IPS DF 4.7 (cell line): ENCODE measurements at regions not wholly inside any gene's neighbourhood (a gene's known extent, or its start where the extent isn't known, plus 50 kb on each side); places are given as distances from the start of the nearest gene placed in this dataset.
"Not testable (repeated sequence)": the region's sequence is repeated elsewhere in the genome, so short reads cannot be mapped to it uniquely, and the experiment has no call there.

Experiments used
- DNase-seq: peaks from one replicate; pipeline ENCODE4 v3.0.0-alpha.2; 2013; ENCODE audit warnings: low spot score; ENCODE audit errors: extremely low read depth

DNA sequence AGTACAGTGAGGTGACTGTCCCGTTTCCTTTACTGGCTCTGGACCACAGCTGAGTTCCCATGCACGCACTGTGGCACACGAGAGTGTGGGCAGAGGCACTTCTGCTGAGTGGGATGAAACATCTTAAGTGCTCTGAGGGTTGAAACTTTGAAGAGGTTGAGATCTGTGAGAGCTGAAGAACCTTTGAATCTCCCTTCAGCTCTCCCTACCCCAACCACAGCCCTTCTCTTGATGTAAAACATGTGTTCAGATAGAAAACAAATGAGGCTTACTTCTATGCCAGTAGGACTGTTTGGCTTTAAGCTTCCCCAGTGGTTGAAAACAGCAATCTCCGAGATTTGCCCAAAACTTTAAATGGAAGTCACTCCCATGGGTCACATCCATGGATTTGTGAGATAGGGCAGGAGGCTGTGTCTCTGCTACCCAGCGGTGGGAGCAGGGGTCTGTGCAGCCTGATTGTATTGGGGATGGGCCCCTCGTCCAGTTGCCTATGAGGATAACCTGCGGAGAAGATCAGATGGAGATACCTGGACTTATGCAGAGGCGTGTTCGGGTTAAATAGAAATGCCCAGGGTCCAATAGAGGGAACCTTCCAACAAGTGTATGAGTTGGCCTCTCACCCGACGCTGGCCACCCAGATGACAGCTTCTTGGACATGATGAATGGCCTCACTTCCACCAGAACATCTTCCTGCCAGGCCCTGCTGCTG lies 178.0 kb upstream of the PLGLB2 start:
- not testable (repeated sequence) for DNase-seq

DNA sequence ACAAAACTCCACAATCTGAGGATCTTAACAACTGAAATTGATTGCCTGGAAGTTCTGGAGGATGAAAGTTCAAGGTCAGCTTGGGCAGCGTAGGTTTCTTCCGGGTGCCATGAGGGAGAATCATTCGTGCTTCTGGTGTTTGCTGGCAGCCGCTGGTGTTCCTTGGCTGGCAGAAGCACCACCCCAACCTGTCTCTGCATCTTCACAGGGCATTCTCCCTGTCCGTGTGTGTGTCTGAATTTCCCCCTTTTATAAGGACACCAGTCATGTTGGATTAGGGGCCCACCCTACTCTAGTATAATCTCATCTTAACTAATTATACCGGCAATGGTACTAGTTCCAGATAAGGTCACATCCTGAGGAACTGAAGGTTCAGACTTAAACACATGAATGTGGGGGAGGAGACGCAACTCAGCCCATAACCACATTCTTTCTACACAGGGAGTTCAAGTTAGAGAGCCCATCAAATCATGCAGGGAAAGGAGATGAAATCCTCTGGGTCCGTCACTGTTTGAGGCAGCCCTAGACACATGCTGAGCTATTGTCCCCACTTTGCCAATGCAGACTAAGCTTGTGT lies 175.9 kb upstream of the PLGLB2 start:
- DNase-seq, result not testable (repeated sequence)

DNA sequence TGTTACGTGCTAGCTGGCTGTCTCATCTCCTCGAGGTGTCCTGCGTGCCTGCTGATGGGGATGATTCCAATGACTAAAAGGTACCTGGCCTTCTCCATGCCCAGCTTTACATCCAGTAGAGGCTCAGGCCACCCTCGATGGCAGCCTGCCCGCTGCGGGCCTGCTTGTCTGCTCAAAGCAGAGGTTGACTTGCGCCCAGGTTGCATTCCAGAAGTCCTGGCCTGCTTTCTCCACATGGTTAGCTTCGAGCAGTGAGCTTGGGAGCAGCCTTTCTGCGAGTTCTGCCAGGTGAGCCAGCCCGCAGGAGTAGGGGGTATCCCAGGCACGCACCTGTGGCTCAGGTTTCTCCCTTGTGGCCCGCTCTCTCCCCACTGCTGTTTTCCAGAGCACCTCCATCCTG lies 175.0 kb upstream of the PLGLB2 start:
- DNase-seq, result not testable (repeated sequence)

DNA sequence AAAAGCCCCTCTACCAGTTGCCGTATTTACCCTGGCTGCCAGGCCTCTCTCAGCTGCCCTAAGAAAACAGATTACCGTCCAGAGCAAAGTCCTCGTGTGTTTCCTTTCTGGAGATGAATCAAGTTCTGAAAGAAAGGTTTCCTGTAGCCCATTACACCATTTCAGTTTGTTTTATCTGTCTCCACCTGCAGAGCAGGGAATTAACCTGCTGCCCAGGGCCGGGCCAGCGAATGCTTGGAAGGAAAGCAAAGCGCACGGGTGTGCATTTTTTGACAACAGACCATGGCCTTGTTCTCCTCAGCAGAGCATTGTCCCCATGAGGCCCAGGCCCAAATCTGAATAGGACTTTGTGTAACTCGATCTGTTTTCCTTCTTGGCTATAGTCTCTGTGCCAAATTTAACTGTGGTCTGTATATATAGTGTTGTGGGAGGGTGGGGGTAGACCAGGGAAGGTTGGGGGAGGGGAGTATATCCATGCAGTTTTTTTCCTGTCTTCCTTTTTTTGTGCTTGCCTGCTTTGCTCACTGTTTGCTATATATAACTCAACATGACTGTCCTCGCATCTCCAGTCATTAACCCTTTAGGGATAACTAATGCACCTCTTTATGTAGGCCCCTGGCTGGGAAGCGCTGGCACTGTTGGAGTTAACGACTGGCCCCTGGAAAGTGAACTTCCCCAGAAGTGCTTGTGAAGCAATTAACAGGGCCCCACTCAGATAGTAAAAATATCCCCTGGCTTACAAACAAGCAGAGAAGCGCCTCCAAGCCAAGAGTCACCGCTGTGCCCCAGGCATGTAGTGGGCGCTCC lies 174.3 kb upstream of the PLGLB2 start:
- DNase-seq, result not testable (repeated sequence)

DNA sequence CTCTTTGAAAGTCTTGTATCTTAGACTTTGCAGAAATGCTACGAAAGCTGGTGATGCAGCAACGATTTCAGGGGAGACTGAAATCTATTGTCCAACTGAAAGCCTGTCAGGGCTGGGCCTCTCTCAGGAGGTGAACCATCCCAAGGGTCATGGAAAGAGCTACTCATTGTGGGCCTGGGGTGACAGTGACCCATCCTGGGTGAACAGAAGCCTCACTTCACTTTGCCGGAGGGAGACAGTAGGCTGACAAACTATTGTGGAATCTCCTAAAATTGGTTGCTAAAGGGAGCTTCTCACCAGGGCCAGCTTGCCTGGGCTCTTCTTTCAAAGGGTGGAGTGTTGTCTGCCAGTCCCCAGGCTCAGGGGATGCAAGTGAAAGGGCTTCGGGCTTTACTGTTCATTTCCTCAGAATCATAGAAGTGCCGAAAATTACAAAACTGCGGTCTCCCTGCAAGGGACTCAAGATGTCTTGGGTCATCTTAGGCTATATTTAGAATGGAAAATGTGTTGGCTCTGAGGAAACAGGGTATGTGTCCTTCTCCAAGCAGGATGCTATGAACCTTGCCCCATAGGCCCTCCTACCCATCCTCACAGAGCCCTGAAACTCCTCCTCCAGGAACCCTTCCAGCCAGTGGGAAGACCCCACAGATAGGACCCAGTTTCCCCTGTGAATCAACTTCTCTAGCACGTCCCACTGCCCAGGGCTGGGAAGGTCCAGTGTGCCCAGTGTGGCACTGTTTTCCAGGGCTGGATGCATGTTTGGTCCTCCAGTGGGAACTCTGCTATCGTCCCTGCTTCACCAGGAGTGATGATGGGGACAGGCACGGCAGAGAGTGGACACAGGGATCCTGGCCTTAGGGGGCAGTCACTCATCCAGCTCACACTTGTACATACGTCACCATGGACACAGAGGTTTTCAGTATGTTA lies 173.4 kb upstream of the PLGLB2 start:
- DNase-seq, result not testable (repeated sequence)

DNA sequence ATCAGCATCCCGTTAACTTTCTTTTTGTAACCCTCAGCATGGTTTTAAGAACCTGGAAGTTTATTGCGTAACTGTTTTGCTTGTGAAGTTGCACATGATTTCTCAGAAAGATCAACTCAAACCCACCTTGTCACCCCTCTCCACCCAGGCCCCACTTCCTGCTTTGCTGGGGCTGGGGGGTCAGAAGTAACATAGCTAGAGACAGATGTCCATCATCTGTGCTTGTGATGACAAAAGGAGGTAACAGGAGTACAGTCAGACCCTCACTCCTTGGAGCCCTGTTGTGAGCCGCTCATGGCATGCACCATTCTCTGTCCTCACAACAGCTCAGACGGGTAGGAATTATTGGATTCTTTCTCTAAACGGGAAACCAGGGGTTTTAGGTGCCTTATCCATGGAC lies 172.7 kb upstream of the PLGLB2 start:
- DNase-seq, result not testable (repeated sequence)

DNA sequence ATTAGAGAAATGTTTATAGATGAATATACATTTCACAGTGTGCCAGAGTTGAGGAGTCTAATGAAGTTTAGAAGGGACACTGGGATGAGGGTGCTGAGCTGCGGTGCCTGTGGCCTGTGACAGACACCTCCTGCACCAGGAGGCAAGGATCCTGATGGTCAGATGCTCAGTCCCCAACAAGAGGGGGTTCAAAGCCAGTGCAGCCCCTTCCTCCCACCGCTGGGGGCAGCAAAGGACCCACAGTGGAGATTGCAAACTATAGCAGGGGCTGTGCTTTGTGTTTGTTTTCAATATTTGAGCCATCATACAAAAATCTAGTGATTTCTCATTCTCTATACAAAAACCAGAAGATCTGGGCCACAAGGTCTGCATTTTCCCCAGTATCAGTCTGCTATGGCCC lies 170.5 kb upstream of the PLGLB2 start:
- not testable (repeated sequence) for DNase-seq

DNA sequence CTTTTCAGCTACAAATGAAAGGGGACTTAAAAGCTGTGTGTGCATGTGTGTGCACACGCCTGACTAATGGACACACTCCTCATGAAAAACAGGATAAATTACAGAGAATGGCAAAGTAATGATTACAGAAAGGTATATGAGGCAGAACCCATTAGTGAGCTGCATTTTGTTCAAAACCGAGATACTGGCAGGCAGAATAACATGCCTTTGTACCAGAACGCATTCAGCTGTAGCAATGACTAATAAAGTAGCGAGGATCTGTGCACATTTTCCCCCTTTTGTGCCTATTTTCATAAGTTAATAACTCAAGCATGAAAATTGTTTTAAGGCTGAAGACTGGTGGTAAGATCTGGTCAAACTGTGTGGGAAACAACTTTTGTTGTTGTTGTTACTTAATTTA lies 165.7 kb upstream of the PLGLB2 start:
- not testable (repeated sequence) for DNase-seq

DNA sequence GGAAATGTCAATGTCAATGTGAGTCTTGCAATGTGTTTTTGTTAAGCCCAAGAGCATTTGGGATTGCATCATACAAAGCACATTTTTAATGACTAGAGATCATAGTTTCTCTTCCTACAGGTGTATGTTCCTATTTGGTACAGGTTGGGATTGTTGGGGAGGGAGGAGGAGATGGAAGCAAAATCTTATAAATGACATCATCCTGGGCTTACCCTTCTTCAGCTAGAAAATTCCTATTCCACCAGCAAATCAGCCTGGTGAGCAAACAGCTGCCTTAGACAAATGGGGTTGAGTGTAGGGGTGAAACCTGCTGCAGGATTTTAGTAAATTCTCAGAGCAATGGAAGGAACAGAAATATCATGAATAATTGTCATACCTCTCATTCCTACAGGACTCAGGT lies 165.3 kb upstream of the PLGLB2 start:
- not testable (repeated sequence) for DNase-seq

DNA sequence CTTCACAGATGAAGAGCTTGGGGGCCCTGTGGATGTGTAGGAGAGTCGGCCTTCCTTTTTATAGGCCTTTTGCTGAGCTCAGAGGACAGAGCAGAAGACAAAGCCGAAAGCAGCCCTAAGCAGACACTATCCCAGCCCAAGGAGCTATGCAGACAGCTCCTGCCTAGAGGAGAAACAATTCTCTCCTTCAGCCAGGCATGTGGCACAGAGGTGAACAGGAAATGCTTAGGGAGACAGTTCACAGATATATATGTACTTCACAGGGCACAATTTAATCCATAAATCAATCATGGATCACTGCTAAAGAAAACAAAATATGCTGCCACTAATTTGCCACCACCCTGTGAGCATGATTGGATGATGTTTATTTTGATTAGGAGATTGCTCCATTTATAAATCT lies 164.5 kb upstream of the PLGLB2 start:
- DNase-seq, result not testable (repeated sequence)

DNA sequence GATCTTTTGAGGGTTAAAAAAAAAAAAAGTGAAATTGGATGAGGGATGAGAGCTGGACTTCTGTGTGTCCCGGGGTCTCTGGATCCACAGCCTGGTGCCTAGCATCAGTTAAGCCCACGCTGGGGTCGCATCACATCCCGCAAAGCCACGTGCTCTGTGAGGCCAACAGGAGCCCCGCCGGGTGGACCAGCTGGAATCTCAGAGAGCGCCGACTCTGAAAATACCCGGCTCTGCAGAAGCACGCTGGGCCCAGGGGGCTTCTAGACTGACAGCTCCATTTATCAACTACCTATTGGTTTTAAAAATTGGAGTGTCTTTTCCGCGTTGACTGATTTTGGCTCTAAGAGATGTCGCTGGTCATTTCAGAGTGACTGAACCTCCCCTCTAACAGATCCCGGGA lies 164.1 kb upstream of the PLGLB2 start:
- DNase-seq, result not testable (repeated sequence)

DNA sequence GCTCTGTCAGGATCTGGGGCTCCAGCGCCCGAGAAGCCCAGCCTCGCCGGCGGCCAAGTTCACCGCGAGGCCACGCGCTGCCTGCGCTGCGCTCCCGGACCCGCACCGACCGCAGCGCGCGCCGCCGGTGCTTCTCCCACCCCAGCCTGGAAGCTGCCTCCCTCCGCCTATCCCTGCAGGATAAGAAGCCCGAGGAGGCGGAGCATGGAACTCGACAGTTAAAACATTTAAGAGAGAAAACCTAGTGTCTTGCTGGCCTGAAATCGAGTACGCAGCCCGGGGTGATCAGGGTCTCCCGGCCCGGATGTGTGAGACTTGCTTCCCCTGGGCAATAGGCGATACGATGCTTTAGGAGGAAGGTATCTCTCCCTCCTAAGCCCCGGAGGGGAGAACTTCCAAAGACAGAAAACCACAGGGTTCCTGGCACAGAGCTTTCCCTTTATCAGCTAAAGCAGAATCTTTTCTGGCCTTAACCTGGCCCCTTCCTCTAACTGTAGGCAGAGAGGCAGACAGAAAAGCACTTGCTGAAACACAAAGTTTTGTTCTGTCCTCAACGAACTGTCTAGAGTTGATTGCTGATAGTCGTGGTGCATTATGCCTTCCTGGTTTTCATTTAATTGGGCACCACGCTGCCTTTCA lies 163.5 kb upstream of the PLGLB2 start:
- DNase-seq, result not testable (repeated sequence)

DNA sequence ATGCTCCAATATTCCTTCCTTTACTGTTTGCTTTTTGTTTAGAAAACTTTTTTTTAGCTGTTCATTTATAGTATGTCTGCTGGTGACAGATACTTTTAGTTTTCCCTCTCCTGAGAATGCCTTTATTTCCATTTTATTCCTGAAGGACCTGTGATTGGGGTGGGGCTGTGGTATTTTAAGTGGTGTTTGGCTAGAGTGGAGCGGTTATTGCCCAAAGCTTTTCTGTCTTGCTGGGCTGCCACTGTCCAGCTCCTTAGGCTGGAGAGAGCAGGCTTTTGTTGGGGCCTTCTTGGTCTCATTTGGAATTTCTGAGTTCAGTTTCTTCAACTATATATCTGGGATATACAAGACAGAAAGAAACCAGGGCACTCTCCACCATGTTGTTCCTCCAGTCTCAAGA lies 160.0 kb upstream of the PLGLB2 start:
- not testable (repeated sequence) for DNase-seq

DNA sequence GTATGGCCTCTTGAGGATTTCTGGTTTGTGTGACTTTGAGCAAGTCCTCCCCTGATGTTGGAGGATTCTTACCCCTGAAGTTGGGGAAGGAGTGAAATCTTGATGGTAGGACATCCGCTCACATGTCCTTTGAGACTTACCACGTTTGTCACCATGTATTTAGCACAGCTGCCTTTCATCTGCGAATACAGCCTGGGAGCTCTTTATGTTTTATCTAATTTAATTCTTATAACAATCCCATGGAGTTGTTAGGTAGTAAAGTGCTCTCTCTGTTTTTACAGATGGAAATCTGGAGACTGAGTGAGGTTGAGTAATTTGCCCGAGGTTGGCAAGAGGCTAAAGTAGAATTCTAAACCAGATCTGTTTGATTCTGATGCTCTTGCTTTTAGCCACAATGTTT lies 154.9 kb upstream of the PLGLB2 start:
- DNase-seq, result not testable (repeated sequence)

DNA sequence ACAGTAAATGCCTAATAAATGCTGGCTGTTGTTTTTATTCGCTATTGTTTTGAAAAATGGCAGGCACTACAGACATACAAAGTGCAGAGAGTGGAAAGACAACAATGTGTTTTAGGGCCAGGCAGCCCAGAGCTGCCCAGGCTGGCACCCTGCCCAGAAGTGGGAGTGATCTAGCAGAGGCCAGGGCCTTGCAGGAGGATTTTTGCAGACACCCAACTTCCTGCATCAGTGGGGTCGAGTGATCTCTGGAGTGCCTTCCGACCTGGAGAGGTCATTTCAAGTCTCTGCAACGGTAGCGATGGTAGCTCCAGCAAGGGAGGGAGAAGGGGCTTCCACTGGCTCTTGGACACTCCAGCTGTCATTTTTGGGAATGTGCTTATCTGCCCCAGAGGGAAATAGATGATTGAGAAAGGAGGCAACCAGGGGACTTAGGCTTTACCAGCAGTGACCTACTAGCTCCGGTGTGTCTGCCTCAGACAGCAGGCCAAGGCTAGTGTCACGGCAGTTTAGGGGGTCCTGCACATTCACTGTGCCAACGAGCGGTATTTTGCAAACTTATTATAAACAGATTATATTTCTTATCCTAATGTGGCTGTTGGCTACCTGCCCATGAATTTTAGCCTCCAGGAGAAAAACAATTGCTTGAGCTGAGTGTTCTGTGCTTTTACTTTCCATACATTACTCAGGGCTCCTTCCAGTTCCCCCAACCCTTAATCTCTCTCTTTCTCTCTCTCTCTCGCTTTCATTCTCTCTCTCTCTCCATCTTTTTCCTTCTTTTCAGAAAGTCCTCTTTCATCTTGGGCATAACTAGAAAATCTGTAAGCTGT lies 153.9 kb upstream of the PLGLB2 start:
- DNase-seq, result not testable (repeated sequence)

DNA sequence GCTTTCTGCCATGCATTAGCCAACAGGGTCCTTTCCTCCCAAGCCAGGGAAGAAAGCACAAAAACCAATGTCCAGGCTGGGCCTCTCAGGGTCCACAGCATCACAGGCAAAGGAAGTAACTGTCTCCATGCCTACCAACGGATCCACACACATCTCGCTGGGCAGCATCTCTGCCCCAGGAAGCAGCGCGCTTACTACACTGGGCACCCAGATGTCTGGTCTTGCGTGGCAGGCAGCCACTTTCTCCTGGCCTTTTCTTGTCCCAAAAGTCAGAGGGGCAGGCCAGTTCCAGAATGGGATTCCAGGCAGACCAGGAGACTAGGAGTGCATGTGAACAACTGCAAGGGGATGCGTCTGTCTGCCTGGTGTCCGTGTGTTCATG lies 153.3 kb upstream of the PLGLB2 start:
- DNase-seq, result not testable (repeated sequence)

DNA sequence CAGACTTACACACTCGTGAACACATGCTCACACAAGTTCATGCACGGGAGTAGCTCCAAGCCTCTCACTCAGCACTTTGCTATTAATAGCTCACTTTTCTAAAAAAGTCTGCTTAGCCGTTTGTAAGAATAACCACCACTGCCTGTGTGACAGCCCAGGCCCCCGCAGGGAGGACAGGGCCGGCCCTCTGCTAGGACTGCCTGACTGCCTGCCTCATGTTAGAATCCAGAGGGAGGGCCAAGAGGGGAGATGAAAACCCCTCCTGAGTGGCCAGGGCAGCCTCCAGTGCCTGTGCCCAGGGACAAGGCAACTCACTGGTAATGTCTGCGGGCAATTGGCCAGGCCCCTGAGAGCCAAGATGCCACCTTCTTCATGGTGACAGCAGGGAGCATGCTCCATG lies 152.9 kb upstream of the PLGLB2 start:
- DNase-seq, result not testable (repeated sequence)

DNA sequence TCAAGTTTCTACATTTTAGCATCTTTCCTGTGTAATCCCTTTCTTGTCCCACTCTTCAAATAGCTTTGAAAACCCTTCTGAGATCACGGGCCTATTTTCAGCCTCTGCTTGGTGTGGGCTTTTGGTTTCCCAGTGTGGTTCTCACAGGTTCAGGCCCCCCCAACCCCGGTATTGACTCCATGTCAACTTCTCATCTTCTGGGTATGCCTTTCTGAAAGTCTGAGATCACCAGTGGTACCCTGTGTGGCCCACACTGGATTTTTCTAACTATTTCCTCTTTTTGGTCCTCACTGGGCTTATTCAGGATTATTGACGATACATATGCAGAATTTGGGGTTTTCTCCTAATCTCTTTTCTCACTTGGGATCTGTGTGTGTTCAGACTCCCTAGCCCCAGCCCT lies 146.9 kb upstream of the PLGLB2 start:
- not testable (repeated sequence) for DNase-seq

DNA sequence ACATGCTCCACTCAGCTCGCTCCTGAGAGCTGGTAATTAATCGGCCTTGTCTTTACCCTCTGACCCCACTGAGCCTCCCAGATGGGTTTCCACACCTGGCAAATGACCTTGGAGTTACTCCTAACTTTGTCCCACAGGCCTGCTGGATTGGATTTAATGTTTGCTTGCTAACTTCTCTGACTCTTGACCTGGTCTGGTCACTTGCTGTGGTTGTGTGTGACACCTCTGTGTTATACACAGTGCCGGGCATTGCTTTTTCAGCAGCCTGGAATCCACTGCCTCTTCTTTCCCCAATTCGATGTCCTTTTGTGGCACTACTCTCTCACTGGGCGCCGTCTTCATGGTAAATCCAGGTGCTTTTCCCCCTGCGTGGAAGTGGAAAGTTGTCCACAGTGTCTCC lies 145.8 kb upstream of the PLGLB2 start:
- not testable (repeated sequence) for DNase-seq

DNA sequence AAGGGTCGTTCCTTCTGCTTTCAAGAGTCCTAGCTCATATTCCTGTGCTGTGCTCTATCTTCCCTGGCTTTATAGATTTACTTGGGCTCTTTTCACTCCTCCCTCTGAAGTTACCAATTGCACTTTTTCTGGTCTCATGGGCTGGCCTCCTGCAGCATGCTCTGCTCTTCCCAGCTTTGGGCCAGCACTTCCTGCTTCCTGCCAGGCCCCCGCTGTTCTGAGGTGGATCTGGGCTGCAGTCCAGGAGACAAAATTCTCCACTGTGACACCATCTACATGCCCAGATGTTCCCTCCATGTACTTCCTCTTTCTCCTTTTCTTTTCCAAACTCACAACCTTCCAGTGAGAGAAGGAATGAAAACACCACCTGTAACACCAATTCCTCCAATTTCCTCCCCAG lies 145.2 kb upstream of the PLGLB2 start:
- not testable (repeated sequence) for DNase-seq
